GM19043 (cell line): ENCODE measurements at regions not wholly inside any gene's neighbourhood (a gene's known extent, or its start where the extent isn't known, plus 50 kb on each side); places are given as distances from the start of the nearest gene placed in this dataset.
"Not testable (repeated sequence)": the region's sequence is repeated elsewhere in the genome, so short reads cannot be mapped to it uniquely, and the experiment has no call there.

Experiments used
- ATAC-seq: cut with Tn5 transposase; IDR thresholded peaks from one replicate; pipeline ENCODE4 v1.9.1; 2021; ENCODE audit warnings: low read depth; ENCODE audit not compliant: unreplicated experiment

DNA sequence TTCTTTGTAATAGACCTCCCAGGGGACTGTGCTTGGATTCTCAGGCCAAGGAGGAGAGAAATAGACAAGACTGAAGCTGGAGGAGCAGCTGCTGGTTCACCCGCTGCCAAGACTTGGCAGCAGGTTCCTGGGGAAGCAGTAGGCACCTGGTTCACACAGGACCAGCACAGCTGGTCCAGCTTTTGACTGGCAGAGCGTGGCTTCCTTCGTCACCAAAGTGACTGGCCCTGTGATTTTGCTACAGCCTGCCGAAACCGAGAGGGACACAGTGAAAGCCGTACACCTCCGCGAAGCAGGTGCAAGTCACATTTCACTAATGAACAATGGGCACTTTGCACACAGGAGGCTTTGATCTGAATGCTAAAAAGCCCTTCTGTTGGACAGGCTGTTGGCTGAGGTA is 199.0 kb downstream of the RNF144B start:
- ATAC-seq: no peak

DNA sequence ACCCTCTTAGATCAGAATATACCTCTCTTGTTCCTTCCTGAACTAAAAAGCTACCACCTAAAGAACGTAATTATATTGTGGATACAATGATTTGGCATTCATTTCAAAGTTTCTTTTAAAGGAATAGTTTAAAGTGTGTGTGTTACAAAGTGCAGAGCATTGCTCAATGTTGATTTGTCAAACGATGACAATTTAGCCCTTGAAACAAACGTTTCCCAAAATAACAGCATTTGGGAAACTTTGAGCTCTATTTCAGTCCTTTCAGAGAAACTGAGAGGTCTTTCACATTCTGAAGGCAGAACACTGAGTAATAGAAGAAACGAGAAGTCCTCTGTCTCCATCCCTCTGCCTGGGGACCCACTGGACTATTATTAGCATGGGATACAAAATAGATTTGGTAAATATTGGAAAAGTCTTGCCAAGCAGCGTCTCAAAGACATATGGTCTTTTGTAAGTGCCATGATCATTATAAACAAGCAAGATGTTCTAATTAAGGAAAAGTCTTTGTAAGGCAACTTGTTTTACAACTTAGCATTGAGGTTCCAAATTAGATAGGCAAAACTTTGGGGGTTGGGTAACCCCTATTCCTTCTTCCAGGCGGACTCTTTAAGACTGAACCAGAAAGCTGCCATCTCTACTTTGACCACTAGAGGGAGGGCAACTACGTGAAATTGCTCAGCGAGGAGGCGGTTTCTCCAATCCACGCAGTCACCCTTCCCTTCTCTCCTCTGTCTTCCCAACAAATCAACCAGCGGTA is 208.8 kb downstream of the RNF144B start:
- peak; percentile 93 for ATAC-seq

DNA sequence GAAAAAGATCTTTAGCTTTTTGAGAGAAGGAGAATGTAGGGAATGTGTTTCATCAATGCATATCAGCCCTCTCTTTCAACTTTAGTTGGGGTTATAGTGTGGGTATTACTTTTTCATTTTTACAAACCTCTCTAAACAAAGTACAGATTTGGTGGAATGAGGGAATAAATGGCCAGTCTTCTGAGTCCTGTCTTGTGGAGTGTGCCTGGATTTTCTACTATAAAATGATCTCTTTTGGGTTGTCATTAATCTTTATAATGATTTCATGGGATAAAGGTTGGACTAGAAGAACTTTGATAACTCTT is 209.3 kb downstream of the RNF144B start:
- ATAC-seq: no peak

DNA sequence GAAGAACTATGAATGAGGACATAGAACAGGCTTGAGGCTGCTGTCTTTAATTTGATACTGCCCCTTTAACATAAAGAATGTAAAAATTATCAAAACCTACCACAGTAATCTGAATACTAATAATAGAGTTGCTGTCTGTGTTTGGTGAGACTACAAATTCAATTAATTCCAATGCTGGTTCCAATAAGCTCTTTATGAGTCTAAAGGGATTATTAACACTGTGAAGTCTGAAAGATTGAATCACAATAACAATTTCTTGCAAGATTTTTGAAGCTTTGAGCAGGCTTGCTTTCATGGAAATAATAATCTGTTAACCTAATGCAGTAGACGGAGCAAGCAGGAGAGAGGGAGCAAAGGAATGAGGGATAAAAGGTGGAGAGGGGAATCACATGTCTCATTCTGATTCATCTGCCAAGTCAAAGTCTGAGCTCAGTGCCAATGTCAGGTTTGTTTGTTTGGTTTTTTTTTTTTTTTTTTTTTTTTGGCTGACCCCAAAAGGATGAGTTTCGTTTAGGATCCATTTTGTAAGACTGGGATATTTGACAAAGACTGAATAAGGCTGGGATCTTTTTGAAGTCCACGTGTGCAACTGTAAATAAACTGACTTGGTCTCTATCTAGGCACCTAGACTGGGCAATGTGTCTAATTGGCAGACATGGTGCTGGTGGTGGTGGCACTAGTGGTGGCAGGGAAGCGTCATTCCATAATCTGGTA is 211.6 kb downstream of the RNF144B start:
- ATAC-seq: no peak

DNA sequence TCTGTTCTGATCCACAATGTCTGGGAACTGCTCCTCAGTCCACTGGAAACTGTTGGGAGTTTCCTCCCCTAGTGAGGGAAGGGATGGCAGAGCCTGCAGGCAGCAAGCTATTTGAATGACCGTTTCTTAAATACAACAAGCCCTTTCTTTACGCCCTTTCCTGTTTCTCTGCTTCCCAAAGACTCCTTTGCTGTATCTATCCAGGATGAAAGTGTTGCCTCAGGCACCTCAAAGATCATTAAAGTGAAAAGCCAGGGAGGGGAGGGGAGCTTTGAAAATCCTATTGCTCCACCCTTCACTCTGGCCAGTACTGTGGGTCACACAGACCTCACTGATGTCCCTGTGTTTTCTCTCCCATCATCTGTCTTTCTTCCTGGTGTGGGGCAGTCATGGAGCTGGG is 213.1 kb downstream of the RNF144B start:
- ATAC-seq: no peak

DNA sequence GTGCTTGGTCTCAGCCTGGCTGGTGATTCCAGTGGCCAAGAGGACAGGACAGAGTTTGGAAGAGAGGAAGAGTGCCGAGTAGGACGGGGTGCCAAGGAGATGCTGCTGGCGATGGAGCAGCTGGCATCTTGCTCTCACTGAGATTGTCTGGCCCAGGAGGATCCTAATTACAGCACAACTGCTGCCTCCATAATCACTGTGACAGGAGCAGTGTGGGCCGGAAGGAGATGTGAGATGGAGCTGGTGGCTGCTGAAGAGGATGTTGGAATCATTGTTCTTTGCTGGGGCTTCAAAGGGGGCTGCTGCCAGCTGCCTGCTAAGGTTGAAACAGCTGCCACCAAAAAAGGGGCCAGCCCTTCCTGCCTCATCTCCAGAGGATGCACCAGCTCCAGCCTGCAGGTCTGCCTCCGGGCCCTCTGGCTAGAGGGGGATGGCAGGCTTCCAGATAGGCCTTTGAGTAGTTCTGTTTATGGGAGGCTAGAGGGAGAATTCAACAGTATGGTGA is 214.4 kb downstream of the RNF144B start:
- no peak for ATAC-seq

DNA sequence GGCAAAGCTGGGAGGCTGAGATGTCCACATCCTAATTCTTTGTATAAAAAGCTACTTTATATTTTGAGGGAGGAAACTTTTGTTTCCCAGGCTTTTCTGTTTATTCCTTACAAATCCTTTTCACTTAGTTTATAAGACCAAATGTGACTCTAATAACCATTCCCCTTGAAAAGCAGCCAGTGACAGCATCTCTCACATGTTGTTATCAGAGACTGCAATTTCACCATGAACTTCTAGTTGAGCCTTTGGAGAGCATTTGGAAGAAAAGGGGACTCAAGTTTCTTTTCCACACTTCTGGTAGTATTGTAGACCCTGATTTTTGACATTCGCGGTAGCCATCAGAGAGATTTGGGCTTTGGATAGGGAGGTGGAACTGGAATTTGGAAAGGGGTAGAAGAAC is 215.8 kb downstream of the RNF144B start:
- ATAC-seq: no peak

DNA sequence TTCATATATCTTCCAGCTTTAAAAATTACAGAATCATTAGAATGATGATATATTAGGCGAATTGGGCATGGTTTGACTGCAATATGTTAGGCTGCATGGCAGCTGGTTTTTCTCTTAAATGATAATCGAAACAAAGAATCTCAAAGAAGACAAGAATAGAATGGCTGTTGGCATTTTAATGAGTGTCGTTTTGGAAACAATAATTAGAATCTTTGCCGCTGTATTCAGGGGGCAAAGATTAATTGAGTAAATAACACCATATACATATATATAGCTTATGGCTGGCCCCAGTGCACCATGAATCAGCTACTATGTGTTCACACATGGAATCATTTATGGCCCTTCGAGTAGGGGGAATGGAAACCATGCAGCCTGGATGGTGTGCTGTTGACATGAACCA is 216.2 kb downstream of the RNF144B start:
- ATAC-seq: no peak

DNA sequence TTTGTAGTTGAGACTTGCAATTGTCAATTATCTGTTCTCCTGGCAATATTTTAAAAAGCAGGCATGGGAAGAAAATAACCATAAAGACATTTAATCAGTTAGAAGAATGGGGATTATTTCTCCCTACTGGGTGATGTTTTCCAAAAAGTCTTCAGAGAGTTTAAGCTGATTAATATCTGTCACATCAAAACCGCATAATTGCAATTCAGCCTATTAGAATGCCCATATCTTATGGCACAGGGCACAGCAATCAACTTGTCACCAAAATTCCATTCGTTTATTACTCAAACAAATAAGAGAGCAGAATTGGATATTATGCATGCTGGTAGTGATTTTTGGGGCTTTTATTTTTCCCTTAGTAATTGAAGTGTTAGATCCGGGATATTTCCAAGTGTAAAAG is 218.7 kb downstream of the RNF144B start:
- no peak for ATAC-seq

DNA sequence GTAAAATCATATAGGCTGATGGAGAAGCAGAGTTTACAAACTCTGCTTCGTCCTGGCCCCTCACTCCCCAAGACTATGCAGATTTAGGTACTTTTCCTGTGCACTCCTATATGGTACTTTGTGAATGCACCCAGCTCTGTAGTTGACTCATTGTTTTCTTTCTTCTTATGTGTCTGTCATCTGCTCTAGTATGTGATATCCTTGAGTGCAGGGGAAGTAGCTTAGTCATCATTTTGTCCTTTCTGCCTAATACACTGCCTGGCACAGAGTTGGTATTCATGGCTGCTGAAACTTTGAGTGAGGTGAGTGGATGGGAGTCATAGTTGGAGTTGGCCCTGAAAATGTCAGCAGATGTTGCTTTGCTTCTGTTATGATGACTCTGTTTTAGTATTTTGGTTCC is 222.6 kb downstream of the RNF144B start:
- no peak for ATAC-seq

DNA sequence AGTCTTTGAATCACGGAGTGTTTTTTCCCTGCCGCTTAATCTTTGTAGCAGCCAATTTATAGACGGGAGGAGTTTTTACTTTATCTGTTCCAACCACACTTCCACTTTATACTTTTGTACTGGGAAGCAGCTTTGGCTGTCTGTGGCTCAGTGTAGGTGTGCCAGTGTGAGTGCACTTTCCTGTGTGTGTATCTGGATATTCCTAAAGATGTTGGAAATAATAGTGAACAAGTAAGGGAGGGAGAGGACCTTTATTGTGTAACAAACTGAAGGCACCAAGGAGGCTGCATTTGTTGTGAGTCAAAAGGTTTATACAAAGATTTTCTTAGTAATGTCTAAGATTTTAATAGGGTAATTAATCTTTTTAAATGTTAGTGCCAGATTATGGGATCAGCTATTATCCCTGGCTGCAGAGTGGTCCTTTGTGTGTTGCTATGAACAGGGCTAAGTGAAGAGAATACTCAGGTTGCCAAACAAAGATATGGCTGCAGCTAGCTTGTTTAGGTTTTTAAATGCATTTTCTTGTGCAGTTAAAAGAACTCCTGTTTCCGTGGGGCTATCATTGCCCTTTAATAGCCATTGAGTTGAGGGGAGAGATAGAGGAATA is 226.3 kb downstream of the RNF144B start:
- no peak for ATAC-seq

DNA sequence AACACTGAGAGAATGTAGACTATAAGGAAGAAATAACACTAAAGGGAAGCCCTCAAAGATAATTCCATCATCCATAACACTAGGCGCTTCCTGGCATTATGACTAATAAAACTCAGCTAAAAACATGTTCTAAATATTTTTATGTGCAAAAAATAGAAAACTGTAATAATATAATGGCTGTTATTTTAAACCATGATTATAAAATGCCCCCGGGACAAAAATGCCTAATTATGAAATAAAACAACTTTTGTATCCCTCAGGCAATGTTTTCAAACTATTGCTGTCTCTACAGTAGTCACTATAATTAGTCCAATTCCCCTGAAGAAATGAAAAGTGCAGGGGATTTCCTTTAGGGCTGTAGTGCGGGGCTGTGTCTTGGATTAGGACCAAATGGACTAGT is 242.4 kb downstream of the RNF144B start:
- no peak for ATAC-seq

DNA sequence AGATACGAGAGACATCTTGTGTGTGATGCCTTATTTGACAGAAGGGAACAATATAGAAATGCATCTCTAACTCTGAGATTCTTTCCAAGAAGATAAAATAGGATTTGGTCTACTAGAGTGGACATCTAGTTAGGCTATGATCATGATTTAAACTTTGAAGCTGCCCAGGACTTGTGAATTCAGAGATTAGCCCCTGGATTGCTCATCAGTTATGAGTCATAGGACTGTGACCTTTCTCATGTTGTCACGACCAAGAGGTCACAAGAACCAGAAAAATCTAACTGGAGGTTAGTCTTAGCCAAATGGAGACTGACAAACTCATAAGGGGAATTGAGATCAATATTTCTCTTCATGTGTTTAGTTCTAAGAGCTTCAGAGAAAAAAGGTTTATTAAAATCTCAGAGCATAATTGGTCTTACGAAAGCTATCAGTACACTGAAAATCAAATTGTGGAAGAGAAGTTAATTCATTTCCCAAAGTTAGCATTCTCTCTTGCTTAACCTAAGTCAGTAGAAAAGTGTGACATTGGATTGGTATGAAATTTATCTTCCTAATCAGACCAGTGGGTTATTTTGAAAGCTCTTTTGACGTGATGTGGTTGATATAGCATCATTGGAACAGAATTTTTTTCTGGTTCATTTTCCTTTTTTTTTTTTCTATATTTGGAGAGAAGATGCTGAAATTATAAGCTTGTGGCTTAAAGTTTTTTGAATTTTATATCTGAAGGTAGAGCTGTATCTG is 245.7 kb downstream of the RNF144B start:
- ATAC-seq: no peak

DNA sequence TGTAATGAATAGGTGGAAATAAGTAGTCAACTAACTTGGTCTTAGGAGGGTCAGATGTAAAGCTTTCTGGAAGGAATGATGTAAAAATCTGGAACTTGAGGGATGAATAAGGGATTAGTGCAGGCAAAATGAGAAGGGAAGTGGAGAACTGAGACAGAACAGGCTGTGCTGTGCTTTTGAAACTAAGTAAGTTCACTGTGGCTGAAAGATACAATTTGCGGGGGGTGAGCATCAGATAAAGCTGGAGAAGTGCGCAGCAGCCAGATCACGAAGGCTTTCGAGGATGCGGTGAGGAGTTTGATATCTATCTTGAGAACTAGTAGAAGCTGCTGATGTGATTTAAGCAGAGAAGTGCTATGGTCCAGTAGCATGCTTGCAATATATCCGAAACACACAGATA is 247.8 kb downstream of the RNF144B start:
- ATAC-seq: no peak

DNA sequence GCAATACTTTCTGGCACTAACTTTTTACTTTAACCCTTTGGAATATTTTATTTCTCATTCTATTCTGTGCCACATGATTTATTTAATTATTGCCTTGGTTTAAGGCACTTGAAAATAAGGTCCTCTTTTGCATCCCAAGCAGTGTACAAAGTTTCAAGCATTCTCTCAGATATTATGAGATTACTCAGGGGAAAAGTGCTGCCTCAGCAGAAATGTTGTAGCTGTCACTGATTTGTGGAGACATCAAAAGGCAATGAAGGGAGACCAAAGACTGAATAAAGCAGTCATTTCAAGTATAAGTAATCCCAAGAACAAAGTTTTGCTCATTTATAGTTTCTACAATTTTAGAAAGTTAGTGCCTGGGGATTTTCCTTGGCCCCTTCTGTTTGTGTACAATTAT is 253.0 kb downstream of the RNF144B start:
- ATAC-seq: no peak

DNA sequence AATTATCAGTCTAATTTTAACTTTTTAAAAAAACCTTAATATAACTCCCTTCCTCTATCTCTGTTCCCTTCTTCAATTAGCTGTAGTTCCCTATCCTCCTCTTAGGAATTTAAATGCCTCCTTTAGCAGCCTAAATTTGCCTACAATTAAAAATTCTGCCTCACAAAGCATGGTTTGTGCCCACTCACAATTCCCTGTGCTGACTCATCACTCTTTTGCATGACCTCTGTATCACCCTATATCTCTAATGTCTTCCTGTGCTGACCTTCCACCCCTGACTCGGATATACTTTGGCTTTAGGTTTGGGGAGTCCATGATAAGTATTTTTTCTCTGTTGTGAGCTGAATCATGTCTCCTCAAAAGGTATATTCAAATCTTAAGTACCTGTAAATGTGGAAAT is 253.6 kb downstream of the RNF144B start:
- no peak for ATAC-seq

DNA sequence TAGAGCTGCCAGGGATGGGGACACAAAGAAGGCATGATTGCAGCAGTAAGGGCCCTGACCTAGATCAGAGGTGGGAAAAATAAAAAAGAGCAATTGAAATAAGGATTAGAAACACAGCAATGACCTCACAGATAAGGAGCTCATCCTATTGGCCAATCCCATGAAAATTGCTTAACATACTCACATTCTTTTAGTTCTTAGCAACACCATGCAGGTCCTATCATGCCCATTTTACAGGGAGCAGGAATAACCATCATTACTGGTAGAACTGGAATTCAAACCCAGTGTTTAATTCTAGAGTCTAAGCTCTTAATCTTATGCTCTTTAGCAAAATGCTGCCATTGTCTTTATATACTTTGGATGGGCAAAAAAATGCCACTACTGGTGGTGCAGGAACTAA is 267.7 kb downstream of the RNF144B start:
- no peak for ATAC-seq

DNA sequence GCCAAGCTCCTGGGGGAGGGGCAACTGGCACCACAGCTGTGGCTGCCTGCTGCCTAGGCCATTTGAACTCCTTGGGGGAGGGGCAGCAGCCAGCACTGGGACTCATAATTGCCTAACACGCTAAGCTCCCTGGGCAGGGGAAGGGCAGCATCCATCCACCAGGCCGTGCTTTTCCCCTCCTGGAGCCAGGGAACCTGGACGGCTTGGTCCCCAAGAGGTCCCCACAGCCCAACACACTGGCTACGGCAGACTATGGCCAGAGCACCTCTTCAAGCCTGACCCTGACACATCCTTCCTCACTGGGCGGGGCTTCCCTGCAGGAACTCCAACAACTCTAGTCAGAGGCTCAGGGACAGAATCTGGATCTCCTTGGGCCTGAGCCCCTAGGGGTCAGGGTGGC is 269.4 kb downstream of the RNF144B start:
- no peak for ATAC-seq

DNA sequence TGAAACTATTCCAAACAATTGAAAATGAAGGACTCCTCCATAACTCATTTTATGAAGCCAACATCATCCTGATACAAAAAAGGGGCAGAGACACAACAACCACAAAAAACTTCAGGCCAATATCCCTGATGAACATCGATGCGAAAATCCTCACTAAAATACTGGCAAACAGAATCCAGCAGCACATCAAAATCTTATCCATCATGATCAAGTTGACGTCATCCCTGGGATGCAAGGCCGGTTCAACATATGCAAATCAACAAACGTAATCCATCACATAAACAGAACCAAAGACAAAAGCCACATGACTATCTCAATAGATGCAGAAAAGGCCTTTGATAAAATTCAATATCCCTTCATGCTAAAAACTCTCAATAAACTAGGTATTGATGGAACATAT is 272.8 kb downstream of the RNF144B start:
- not testable (repeated sequence) for ATAC-seq

DNA sequence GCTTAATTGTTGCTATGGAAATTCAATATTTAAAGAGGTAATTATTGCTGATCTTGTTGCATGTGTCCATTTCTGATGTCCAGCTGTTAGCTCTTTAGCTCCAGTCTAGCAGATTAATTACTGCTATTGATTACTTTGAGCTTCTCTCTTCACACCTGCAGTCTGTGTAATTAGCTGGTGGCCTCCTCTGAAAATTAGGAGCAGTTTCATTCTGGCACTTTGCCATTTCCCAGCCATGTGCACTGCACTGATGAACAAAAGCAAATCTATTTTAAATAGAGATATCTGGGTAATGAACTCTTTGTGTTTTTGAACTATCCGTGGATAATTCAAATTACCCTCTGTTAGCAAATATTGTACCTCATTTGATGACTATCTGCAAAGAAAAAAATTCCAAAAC is 275.9 kb downstream of the RNF144B start:
- no peak for ATAC-seq

DNA sequence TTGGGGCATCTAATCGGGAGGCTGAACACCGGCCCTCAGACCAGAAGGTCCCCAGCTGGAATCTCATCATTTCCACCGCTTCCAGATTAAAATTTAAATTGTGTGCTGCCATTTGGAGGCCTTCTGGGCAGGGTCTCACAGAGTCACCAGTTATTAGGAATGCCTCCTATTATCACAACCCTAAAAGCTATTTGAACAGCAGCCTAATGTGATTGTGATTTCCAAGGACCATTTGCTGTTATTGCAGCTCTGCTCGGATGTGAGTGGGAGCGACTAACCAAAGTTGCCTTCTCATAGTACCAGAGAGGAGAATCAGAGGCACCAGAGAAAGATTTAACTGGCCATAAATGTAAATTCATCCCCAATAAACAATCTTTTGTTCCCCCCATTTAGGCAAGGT is 277.3 kb downstream of the RNF144B start:
- ATAC-seq: no peak
